ENCODE measurements at regions not wholly inside any gene's neighbourhood (a gene's known extent, or its start where the extent isn't known, plus 50 kb on each side); places are given as distances from the start of the nearest gene placed in this dataset.

DNA sequence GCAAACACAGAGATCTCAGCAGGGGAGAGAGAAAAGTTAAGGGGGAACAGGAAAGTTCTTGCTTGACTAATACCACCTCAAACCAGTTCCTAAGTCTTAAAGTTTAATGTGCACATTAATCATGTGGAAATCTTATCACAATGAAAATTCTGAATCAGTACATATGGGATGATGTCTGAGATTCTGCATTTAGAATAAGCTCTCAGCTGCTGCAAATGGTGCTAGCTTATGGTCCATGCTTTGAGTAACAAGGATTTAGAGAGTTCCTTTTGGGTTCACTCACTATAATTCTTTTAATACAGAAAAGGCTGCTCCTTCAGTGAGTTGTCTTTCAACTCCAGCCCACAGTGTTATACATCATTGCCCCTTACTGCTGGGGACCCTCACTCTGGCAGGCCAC lies 99.5 kb upstream of the THRB start:
- H3K4me2 ChIP-seq: no peak overlapping the region
- no peak overlapping the region for H3K27ac ChIP-seq
- peaks cover 46% of the 10 kb centered on the region for H3K4me1 ChIP-seq
- no peak for FAIRE-seq
- ATAC-seq: no peak
- H3K9me3 ChIP-seq: no peaks in the 10 kb centered on the region
- DNase-seq (ENCODE audit: low read depth in 1 of 2, low spot score in 1 of 2): no peak
- CTCF ChIA-PET: interaction anchor here (1.2 kb wide), 1 partner anchor 86 kb away, joined by 4 read pairs; no protein-coding TSS in a partner anchor
- H3K4me3 ChIP-seq: no peak overlapping the region
- TF ChIP-seq, protein P1, sequence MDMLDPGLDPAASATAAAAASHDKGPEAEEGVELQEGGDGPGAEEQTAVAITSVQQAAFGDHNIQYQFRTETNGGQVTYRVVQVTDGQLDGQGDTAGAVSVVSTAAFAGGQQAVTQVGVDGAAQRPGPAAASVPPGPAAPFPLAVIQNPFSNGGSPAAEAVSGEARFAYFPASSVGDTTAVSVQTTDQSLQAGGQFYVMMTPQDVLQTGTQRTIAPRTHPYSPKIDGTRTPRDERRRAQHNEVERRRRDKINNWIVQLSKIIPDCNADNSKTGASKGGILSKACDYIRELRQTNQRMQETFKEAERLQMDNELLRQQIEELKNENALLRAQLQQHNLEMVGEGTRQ (IDR thresholded peaks at IDR 0.05): no peak
- no peak for TF ChIP-seq JUN (IDR thresholded peaks at IDR 0.05)
- TF ChIP-seq BHLHE40 (IDR thresholded peaks at IDR 0.05; ENCODE audit: low read depth, low read length): no peak
- POLR2A ChIA-PET: no interaction called here

- FAIRE-seq (no peak), DNase-seq (ENCODE audit: low read depth in 1 of 2, low spot score in 1 of 2) (peak in 1 of 2 experiments; percentile 13), ATAC-seq (0 out of 6 replicates have a peak, but pooled peaks of 1 of the 2 experiments have one; percentile 28)
- Histone ChIP-seq H3K9me3 (no peaks in the 10 kb centered on the region), H3K27ac (0 out of 6 replicates have a peak overlapping the region, but pooled peaks of 1 of the 2 experiments have one; percentile 2), H3K4me3 (no peak overlapping the region), H3K4me1 (peaks cover 43% of the 10 kb centered on the region), H3K4me2 (0 out of 3 replicates have a peak overlapping the region, but pooled peaks have one; percentile 9)
- WGBS (ENCODE audit: missing lambda C conversion rate): 14% methylated on average over 2 of the region's 2 CpGs
- TF ChIP-seq ZC3H11A (IDR thresholded peaks at IDR 0.05) (no peak), FOSL2 (IDR thresholded peaks at IDR 0.05) (no peak), FOSL2 (CRISPR knock-in tag; IDR thresholded peaks at IDR 0.05) (0 out of 2 replicates have a peak, but pooled peaks have one; percentile 24), CEBPB (IDR thresholded peaks at IDR 0.05) (peak in 1 of 2 experiments; percentile 12; a peak in 1 of 4 replicates)
- POLR2A ChIA-PET: interaction anchor here (1.0 kb wide), 1 partner anchor 679 kb away, joined by 4 read pairs; the partner anchor contains the start of genes NKIRAS1 and RPL15
- CTCF ChIA-PET: no interaction called here
These were observed 101.1 kb upstream of the THRB start for GRCh38 chr3:24595796-24596195.

GRCh38 chr3:24596626-24597025 lies 102.0 kb upstream of the THRB start:
- H3K4me1 ChIP-seq: peaks cover 35% of the 10 kb centered on the region
- H3K9me3 ChIP-seq: no peaks in the 10 kb centered on the region
- CTCF ChIA-PET: no interaction called here
- TF ChIP-seq RCOR1 (IDR thresholded peaks at IDR 0.05; ENCODE audit: low read depth, low read length) (no peak), FOSB (CRISPR knock-in tag; IDR thresholded peaks at IDR 0.05) (no peak), RAD21 (conservative IDR thresholded peaks at IDR 0.05 in 1 of 2, IDR thresholded peaks at IDR 0.05 in 1 of 2) (no peak), MAFK (IDR thresholded peaks at IDR 0.05; ENCODE audit: partially characterized antibody) (no peak), RARB (CRISPR knock-in tag; IDR thresholded peaks at IDR 0.05) (no peak), JUNB (IDR thresholded peaks at IDR 0.05) (no peak), TP53 (CRISPR knock-in tag; IDR thresholded peaks at IDR 0.05) (no peak), ZNF302 (CRISPR knock-in tag; IDR thresholded peaks at IDR 0.05) (no peak), NFE2L2 (conservative IDR thresholded peaks at IDR 0.05; ENCODE audit: low read length) (no peak), TFCP2L1 (CRISPR knock-in tag; IDR thresholded peaks at IDR 0.05) (no peak), CHD4 (IDR thresholded peaks at IDR 0.05; ENCODE audit: borderline replicate concordance) (no peak), CHD2 (IDR thresholded peaks at IDR 0.05; ENCODE audit: low read length, partially characterized antibody) (no peak), EP300 (IDR thresholded peaks at IDR 0.05) (no peak), HOXA7 (CRISPR knock-in tag; IDR thresholded peaks at IDR 0.05) (no peak), ZC3H11A (IDR thresholded peaks at IDR 0.05) (no peak), E2F6 (IDR thresholded peaks at IDR 0.05; ENCODE audit: borderline replicate concordance, low read depth) (no peak)
- TF ChIP-seq, protein P2, sequence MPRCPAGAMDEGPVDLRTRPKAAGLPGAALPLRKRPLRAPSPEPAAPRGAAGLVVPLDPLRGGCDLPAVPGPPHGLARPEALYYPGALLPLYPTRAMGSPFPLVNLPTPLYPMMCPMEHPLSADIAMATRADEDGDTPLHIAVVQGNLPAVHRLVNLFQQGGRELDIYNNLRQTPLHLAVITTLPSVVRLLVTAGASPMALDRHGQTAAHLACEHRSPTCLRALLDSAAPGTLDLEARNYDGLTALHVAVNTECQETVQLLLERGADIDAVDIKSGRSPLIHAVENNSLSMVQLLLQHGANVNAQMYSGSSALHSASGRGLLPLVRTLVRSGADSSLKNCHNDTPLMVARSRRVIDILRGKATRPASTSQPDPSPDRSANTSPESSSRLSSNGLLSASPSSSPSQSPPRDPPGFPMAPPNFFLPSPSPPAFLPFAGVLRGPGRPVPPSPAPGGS (IDR thresholded peaks at IDR 0.05): no peak
- TF ChIP-seq, protein P3, sequence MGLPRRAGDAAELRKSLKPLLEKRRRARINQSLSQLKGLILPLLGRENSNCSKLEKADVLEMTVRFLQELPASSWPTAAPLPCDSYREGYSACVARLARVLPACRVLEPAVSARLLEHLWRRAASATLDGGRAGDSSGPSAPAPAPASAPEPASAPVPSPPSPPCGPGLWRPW (IDR thresholded peaks at IDR 0.05): no peak
- TF ChIP-seq, protein P4, sequence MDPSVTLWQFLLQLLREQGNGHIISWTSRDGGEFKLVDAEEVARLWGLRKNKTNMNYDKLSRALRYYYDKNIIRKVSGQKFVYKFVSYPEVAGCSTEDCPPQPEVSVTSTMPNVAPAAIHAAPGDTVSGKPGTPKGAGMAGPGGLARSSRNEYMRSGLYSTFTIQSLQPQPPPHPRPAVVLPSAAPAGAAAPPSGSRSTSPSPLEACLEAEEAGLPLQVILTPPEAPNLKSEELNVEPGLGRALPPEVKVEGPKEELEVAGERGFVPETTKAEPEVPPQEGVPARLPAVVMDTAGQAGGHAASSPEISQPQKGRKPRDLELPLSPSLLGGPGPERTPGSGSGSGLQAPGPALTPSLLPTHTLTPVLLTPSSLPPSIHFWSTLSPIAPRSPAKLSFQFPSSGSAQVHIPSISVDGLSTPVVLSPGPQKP (IDR thresholded peaks at IDR 0.05; ENCODE audit: low read depth, low read length): no peak
- TF ChIP-seq, protein P5, sequence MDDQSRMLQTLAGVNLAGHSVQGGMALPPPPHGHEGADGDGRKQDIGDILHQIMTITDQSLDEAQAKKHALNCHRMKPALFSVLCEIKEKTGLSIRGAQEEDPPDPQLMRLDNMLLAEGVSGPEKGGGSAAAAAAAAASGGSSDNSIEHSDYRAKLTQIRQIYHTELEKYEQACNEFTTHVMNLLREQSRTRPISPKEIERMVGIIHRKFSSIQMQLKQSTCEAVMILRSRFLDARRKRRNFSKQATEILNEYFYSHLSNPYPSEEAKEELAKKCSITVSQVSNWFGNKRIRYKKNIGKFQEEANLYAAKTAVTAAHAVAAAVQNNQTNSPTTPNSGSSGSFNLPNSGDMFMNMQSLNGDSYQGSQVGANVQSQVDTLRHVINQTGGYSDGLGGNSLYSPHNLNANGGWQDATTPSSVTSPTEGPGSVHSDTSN (IDR thresholded peaks at IDR 0.05): no peak
- FAIRE-seq (no peak), DNase-seq (ENCODE audit: low read depth in 1 of 2, low spot score in 1 of 2) (no peak), ATAC-seq (no peak)
- H3K4me3 ChIP-seq: no peak overlapping the region
- H3K4me2 ChIP-seq: no peak overlapping the region
- H3K27ac ChIP-seq: no peak overlapping the region
- 15% methylated on average over 2 of the region's 2 CpGs for WGBS (ENCODE audit: missing lambda C conversion rate)
- POLR2A ChIA-PET: no interaction called here
